H9 (cell line): ENCODE measurements at regions not wholly inside any gene's neighbourhood (a gene's known extent, or its start where the extent isn't known, plus 50 kb on each side); places are given as distances from the start of the nearest gene placed in this dataset.

Experiments
- DNase-seq: peaks from one replicate; pipeline ENCODE4 v3.0.0-alpha.2; 2017
- H2AFZ ChIP-seq: one replicate; pipeline ENCODE4 v1.6.1; 2013; ENCODE audit warnings: mild to moderate bottlenecking, low read length, control low read depth, moderate library complexity
- H2AK5ac ChIP-seq: 2 replicates; pipeline ENCODE4 v1.6.1; 2013; ENCODE audit warnings: low read length, control low read depth, mixed read lengths; ENCODE audit not compliant: insufficient read length
- H2BK120ac ChIP-seq: one replicate; pipeline ENCODE4 v1.6.1; 2013; ENCODE audit warnings: low read depth, mild to moderate bottlenecking, low read length, control low read depth, inconsistent platforms; ENCODE audit not compliant: poor library complexity, severe bottlenecking
- H2BK12ac ChIP-seq: 2 replicates; pipeline ENCODE4 v1.6.1; 2013; ENCODE audit warnings: low read length, control low read depth, mixed read lengths, low read depth; ENCODE audit not compliant: insufficient read length
- H2BK15ac ChIP-seq: 2 replicates; pipeline ENCODE4 v1.6.1; 2013; ENCODE audit warnings: low read depth, low read length, control low read depth
- H2BK20ac ChIP-seq: one replicate; pipeline ENCODE4 v1.6.1; 2013; ENCODE audit warnings: low read depth, mild to moderate bottlenecking, low read length, control low read depth, inconsistent platforms; ENCODE audit not compliant: poor library complexity, severe bottlenecking
- H2BK5ac ChIP-seq: 2 replicates; pipeline ENCODE4 v1.6.1; 2013; ENCODE audit warnings: low read length, control low read depth, mixed read lengths; ENCODE audit not compliant: insufficient read length
- H3K14ac ChIP-seq: 2 replicates; pipeline ENCODE4 v1.6.1; 2013; ENCODE audit warnings: low read length, control low read depth; ENCODE audit not compliant: insufficient read depth
- H3K18ac ChIP-seq: 2 replicates; pipeline ENCODE4 v1.6.1; 2013; ENCODE audit warnings: low read depth, mild to moderate bottlenecking, mixed read lengths, low read length, control low read depth; ENCODE audit not compliant: insufficient read length
- H3K23ac ChIP-seq: 2 replicates; pipeline ENCODE4 v1.6.1; 2013; ENCODE audit warnings: low read length, control low read depth, mixed read lengths, low read depth; ENCODE audit not compliant: insufficient read length
- H3K23me2 ChIP-seq: 2 replicates; pipeline ENCODE4 v1.6.1; 2013; ENCODE audit warnings: low read depth, mild to moderate bottlenecking, mixed read lengths, low read length, control low read depth; ENCODE audit not compliant: insufficient read length, poor library complexity, severe bottlenecking
- H3K27ac ChIP-seq: 2 replicates; pipeline ENCODE4 v1.5.1; 2013; ENCODE audit warnings: low read length, control low read depth, mixed read lengths, low read depth; ENCODE audit not compliant: insufficient read length
- H3K27me3 ChIP-seq: 2 replicates; pipeline ENCODE4 v1.6.1; 2013; ENCODE audit warnings: low read length, control low read depth, inconsistent platforms; ENCODE audit not compliant: insufficient read depth
- H3K4ac ChIP-seq: 2 replicates; pipeline ENCODE4 v1.6.1; 2013; ENCODE audit warnings: low read depth, mild to moderate bottlenecking, control low read depth, inconsistent platforms, low read length, moderate library complexity
- H3K4me1 ChIP-seq: 2 replicates; pipeline ENCODE4 v1.6.1; 2013; ENCODE audit warnings: low read length, control low read depth, inconsistent platforms; ENCODE audit not compliant: insufficient read depth
- H3K4me2 ChIP-seq: 2 replicates; pipeline ENCODE4 v1.6.1; 2013; ENCODE audit warnings: low read length, control low read depth, mixed read lengths; ENCODE audit not compliant: insufficient read length, insufficient read depth
- H3K56ac ChIP-seq: 2 replicates; pipeline ENCODE4 v1.6.1; 2013; ENCODE audit warnings: low read depth, mild to moderate bottlenecking, mixed read lengths, low read length, control low read depth; ENCODE audit not compliant: insufficient read length
- H3K79me1 ChIP-seq: 2 replicates; pipeline ENCODE4 v1.6.1; 2013; ENCODE audit warnings: low read depth, mild to moderate bottlenecking, moderate library complexity, low read length, control low read depth, inconsistent platforms; ENCODE audit not compliant: insufficient read depth, poor library complexity, severe bottlenecking
- H3K79me2 ChIP-seq: 2 replicates; pipeline ENCODE4 v1.6.1; 2013; ENCODE audit warnings: low read length, control low read depth, inconsistent platforms; ENCODE audit not compliant: insufficient read depth
- H3K9ac ChIP-seq: 2 replicates; pipeline ENCODE4 v1.6.1; 2013; ENCODE audit warnings: low read length, control low read depth, mixed read lengths; ENCODE audit not compliant: insufficient read length; ENCODE audit errors: extremely low read depth
- H3K9me3 ChIP-seq: one replicate; pipeline ENCODE4 v1.6.1; 2013; ENCODE audit warnings: low read depth, low read length, inconsistent platforms; ENCODE audit not compliant: control insufficient read depth
- H3T11ph ChIP-seq: one replicate; pipeline ENCODE4 v1.6.1; 2013; ENCODE audit warnings: mild to moderate bottlenecking, low read length, control low read depth, inconsistent platforms
- H4K20me1 ChIP-seq: one replicate; pipeline ENCODE4 v1.6.1; 2013; ENCODE audit not compliant: control insufficient read depth, insufficient read length, insufficient read depth
- H4K5ac ChIP-seq: 2 replicates; pipeline ENCODE4 v1.6.1; 2013; ENCODE audit warnings: low read depth, mild to moderate bottlenecking, mixed read lengths, low read length, control low read depth; ENCODE audit not compliant: insufficient read length
- H4K8ac ChIP-seq: replicated peaks from 2 replicates; pipeline ENCODE4 v1.6.1; 2013; ENCODE audit warnings: low read length, control low read depth, mixed read lengths, low read depth; ENCODE audit not compliant: insufficient read length
- H4K91ac ChIP-seq: 2 replicates; pipeline ENCODE4 v1.6.1; 2013; ENCODE audit warnings: low read depth, mild to moderate bottlenecking, moderate library complexity, mixed read lengths, low read length, control low read depth; ENCODE audit not compliant: insufficient read length
- H3K27ac Mint-ChIP-seq, 3 experiments: 2 replicates in 2 of 3; 3 replicates in 1 of 3; pipeline ENCODE4 v1.8.0; 2020 to 2021; ENCODE audit warnings: mixed read lengths in 3 of 3, mild to moderate bottlenecking in 1 of 3, moderate library complexity in 1 of 3
- H3K27me3 Mint-ChIP-seq: 2 replicates; pipeline ENCODE4 v1.8.0; 2021; ENCODE audit warnings: low read depth, mild to moderate bottlenecking, moderate library complexity, mixed read lengths
- H3K36me3 Mint-ChIP-seq, 3 experiments: 2 replicates in 2 of 3; 3 replicates in 1 of 3; pipeline ENCODE4 v1.8.0; 2020 to 2021; ENCODE audit warnings: low read depth in 3 of 3, mixed read lengths in 3 of 3; ENCODE audit not compliant: insufficient read depth in 1 of 3
- H3K4me1 Mint-ChIP-seq, 2 experiments: 2 replicates each; pipeline ENCODE4 v1.8.0; 2020; ENCODE audit warnings: mixed read lengths in 2 of 2
- H3K4me3 Mint-ChIP-seq, 2 experiments: 2 replicates in 1 of 2; 3 replicates in 1 of 2; pipeline ENCODE4 v1.8.0; 2020 to 2021; ENCODE audit warnings: mild to moderate bottlenecking in 2 of 2, mixed read lengths in 2 of 2, moderate library complexity in 1 of 2
- H3K9me3 Mint-ChIP-seq, 2 experiments: 2 replicates in 1 of 2; 3 replicates in 1 of 2; pipeline ENCODE4 v1.8.0; 2020; ENCODE audit warnings: mild to moderate bottlenecking in 2 of 2, mixed read lengths in 2 of 2, moderate library complexity in 1 of 2
- WGBS: extraction: QIAGEN DNeasy Blood & Tissue Kit; methylation state at CpG from one replicate; pipeline ENCODE4 v1.1.7; 2013; ENCODE audit warnings: missing lambda C conversion rate, low lambda C conversion rate, mixed read lengths; ENCODE audit not compliant: insufficient read length; ENCODE audit errors: extremely low coverage; 5-methylcytosine and 5-hydroxymethylcytosine counted together
- TF ChIP-seq, protein P1 (sequence below): fragments of 200-600 bp; sonication (generic); conservative IDR thresholded peaks from 3 replicates; pipeline ENCODE4 v1.8.0; 2021; ENCODE audit warnings: antibody characterized with exemption, mild to moderate bottlenecking

DNA sequence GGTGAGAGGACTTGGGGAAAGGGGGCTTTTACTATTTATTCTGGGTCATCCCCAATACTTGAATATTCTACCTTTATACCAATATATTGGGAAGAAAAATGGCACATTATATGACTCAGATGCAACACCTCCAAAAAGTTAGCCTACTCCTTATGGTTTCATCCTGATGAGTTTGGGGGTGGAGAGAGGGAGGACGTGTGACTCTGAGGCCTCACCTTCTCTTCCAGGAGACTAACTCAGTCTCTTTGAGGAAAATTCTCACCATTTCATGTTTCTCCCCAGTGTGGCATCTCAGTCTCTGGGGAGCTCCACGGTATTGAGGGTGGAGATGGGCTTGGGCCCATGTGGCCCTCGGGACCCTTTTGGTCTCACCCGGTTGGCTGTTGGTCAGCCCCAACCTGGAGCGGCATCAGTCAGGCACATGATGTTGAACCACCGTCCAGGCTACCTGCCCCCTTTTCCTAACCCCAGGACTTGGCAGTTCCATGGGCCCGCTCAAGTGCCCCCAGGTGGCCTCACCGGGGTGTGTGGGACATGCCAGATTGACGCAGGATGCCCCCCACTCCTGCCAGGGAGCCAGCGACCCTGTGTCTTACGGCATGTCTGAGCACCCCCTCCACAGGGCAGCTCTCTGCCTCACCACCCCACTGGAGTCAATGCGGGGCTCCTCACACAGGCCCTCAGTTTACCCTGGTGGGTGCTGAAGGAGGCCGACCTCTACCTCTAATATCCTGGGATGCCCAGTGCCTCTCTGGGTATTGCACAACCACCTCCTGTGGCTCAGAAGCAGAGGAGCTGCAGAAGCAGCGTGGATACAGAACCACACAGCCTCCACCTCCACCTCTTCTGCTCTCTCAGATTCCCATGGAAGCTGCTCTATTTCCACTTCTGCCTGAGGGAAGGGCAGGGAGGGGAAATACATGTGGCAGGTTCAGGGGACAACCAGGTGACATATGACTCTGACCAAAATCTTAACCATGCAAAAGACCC lies 297.4 kb downstream of the EIPR1 start:
- H3K27me3 ChIP-seq: no peaks in the 10 kb centered on the region
- no peak overlapping the region for H3K9ac ChIP-seq
- H2AK5ac ChIP-seq: no peak overlapping the region
- no peak overlapping the region for H3K4me2 ChIP-seq
- no peaks in the 10 kb centered on the region for H4K20me1 ChIP-seq
- no peak overlapping the region for H3K27ac Mint-ChIP-seq
- H2BK5ac ChIP-seq: no peak overlapping the region
- no peak overlapping the region for H2BK12ac ChIP-seq
- no peak overlapping the region for H2BK120ac ChIP-seq
- H3K4me3 Mint-ChIP-seq: no peak overlapping the region
- H3K4me1 ChIP-seq: no peaks in the 10 kb centered on the region
- H3K56ac ChIP-seq: no peak overlapping the region
- no peak overlapping the region for H3T11ph ChIP-seq
- no peak overlapping the region for H2BK20ac ChIP-seq
- no peak overlapping the region for H4K91ac ChIP-seq
- H3K9me3 Mint-ChIP-seq: peaks cover under 1 to 4% of the 10 kb centered on the region in 2 experiments; a peak in 2 of 5 replicates
- H3K79me2 ChIP-seq: no peaks in the 10 kb centered on the region
- no CpG with 5 or more reads among the region's 14 CpGs for WGBS
- no peak overlapping the region for H3K14ac ChIP-seq
- H4K5ac ChIP-seq: no peak overlapping the region
- peaks cover 10% of the 10 kb centered on the region for H3K27me3 Mint-ChIP-seq
- H3K9me3 ChIP-seq: no peaks in the 10 kb centered on the region
- H4K8ac ChIP-seq: no peak overlapping the region
- H3K23me2 ChIP-seq: no peaks in the 10 kb centered on the region
- no peak overlapping the region for H3K27ac ChIP-seq
- no peak overlapping the region for H3K18ac ChIP-seq
- H3K23ac ChIP-seq: no peak overlapping the region
- DNase-seq: no peak
- H3K4ac ChIP-seq: no peak overlapping the region
- TF ChIP-seq, protein P1, sequence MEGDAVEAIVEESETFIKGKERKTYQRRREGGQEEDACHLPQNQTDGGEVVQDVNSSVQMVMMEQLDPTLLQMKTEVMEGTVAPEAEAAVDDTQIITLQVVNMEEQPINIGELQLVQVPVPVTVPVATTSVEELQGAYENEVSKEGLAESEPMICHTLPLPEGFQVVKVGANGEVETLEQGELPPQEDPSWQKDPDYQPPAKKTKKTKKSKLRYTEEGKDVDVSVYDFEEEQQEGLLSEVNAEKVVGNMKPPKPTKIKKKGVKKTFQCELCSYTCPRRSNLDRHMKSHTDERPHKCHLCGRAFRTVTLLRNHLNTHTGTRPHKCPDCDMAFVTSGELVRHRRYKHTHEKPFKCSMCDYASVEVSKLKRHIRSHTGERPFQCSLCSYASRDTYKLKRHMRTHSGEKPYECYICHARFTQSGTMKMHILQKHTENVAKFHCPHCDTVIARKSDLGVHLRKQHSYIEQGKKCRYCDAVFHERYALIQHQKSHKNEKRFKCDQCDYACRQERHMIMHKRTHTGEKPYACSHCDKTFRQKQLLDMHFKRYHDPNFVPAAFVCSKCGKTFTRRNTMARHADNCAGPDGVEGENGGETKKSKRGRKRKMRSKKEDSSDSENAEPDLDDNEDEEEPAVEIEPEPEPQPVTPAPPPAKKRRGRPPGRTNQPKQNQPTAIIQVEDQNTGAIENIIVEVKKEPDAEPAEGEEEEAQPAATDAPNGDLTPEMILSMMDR: no peak
- no peaks in the 10 kb centered on the region; a peak in 2 of 7 replicates for H3K36me3 Mint-ChIP-seq
- H3K4me1 Mint-ChIP-seq: peaks cover 5 to 9% of the 10 kb centered on the region in 2 experiments
- no peak overlapping the region for H2AFZ ChIP-seq
- no peak overlapping the region for H2BK15ac ChIP-seq
- H3K79me1 ChIP-seq: no peaks in the 10 kb centered on the region
